Ovary (tissue), 7 donors: ENCODE measurements at regions not wholly inside any gene's neighbourhood (a gene's known extent, or its start where the extent isn't known, plus 50 kb on each side); places are given as distances from the start of the nearest gene placed in this dataset.

Experiments
- DNase-seq, 5 donors: peaks; one replicate each; pipeline ENCODE4 v3.0.0-alpha.2; 2019 to 2020
- H3K27ac ChIP-seq, 2 donors: fragments of 200-600 bp; one replicate each; pipeline versions ENCODE4 v1.5.1 to v1.8.0; 2019 to 2022
- H3K27me3 ChIP-seq: fragments of 200-600 bp; one replicate; pipeline ENCODE4 v1.8.0; 2022
- H3K36me3 ChIP-seq: fragments of 200-600 bp; sonication (generic); one replicate; pipeline ENCODE4 v1.5.1; 2019
- H3K4me1 ChIP-seq: one replicate; pipeline ENCODE4 v1.8.1; 2013; ENCODE audit warnings: mild to moderate bottlenecking, moderate library complexity; ENCODE audit not compliant: insufficient read depth
- H3K4me3 ChIP-seq: fragments of 200-600 bp; sonication (generic); one replicate; pipeline ENCODE4 v1.5.1; 2017
- H3K9me3 ChIP-seq, 2 donors: fragments of 200-600 bp in 1 of 2; sonication (generic) in 1 of 2; one replicate each; pipeline versions ENCODE4 v1.5.1 to v1.8.1; 2013 to 2019; ENCODE audit warnings: mild to moderate bottlenecking in 1 of 2, moderate library complexity in 1 of 2
- CTCF ChIP-seq, 3 donors: fragments of 450-650 bp in 2 of 3; fragments of 200-600 bp in 1 of 3; IDR thresholded peaks; one replicate each; pipeline versions ENCODE4 v1.5.1 to v1.8.0; 2016 to 2022; ENCODE audit warnings: antibody characterized with exemption in 3 of 3, mild to moderate bottlenecking in 1 of 3
- EP300 ChIP-seq: sonication (generic); formaldehyde crosslinking; IDR thresholded peaks from one replicate; pipeline ENCODE4 v1.6.1; 2017; ENCODE audit warnings: antibody characterized with exemption
- POLR2A ChIP-seq: fragments of 450-650 bp; IDR thresholded peaks from one replicate; pipeline ENCODE4 v1.6.1; 2017; ENCODE audit warnings: antibody characterized with exemption, mild to moderate bottlenecking, moderate library complexity
- WGBS, 3 donors: extraction: QIAGEN DNeasy Blood & Tissue Kit in 1 of 3; methylation state at CpG; one replicate each; pipeline versions ENCODE4 v1.1.5 to v1.1.7; 2013 to 2017; 5-methylcytosine and 5-hydroxymethylcytosine counted together
- intact Hi-C, 4 donors: fragments of 100-400 bp; cut with DNase I; formaldehyde crosslinking; loops; one replicate each; pipeline versions ENCODE4 v1.11.0 to v1.15.1; 2022 to 2023
- donor health status: DM: no; HTN: no; CAD: no; lungs with moderate emphysema.
- donor health status: DM: no; HTN: no; CAD: no.
- donor health status: Bipolar disorder and iron deficiency.
- donor health status: DM: no; HTN: no; CAD: no.
- donor health status: DM: yes; HTN: yes; CAD: no.

- Histone ChIP-seq H3K4me1 (no peaks in the 10 kb centered on the region), H3K36me3 (no peaks in the 10 kb centered on the region), H3K27me3 (no peaks in the 10 kb centered on the region), H3K27ac (no peak overlapping the region), H3K4me3 (no peak overlapping the region), H3K9me3 (peaks cover 0 to 4% of the 10 kb centered on the region in 2 donors)
- WGBS, 3 donors, result 85 to 91% (median 85%) methylated on average over 3 of the region's 3 CpGs
- intact Hi-C loops, result no loop called here
- DNase-seq, result no peak
- TF ChIP-seq CTCF (IDR thresholded peaks at IDR 0.05) (no peak), POLR2A (no peak), EP300 (no peak)
These were observed 192.6 kb downstream of the HIPK3 start for GRCh38 chr11:33449798-33450197.

GRCh38 chr11:33448461-33449130 lies 191.4 kb downstream of the HIPK3 start:
- TF ChIP-seq POLR2A (no peak), EP300 (no peak), CTCF (IDR thresholded peaks at IDR 0.05) (no peak)
- no peak overlapping the region for H3K4me3 ChIP-seq
- no peaks in the 10 kb centered on the region for H3K27me3 ChIP-seq
- no peaks in the 10 kb centered on the region for H3K36me3 ChIP-seq
- no peak for DNase-seq
- peaks cover 0 to 4% of the 10 kb centered on the region in 2 donors for H3K9me3 ChIP-seq
- intact Hi-C loops, result no loop called here
- H3K4me1 ChIP-seq, result no peaks in the 10 kb centered on the region
- no peak overlapping the region for H3K27ac ChIP-seq
- 52 to 65% (median 65%) methylated on average over 5 of the region's 5 CpGs for WGBS, 3 donors

- 45 to 74% (median 58%) methylated on average over 1 of the region's 1 CpG for WGBS, 3 donors
- no peaks in the 10 kb centered on the region for H3K4me1 ChIP-seq
- H3K27me3 ChIP-seq, result no peaks in the 10 kb centered on the region
- no peak overlapping the region for H3K4me3 ChIP-seq
- H3K27ac ChIP-seq, result no peak overlapping the region
- peaks cover 0 to 4% of the 10 kb centered on the region in 2 donors for H3K9me3 ChIP-seq
- intact Hi-C loops, result no loop called here
- no peaks in the 10 kb centered on the region for H3K36me3 ChIP-seq
- no peak for DNase-seq
- no peak for TF ChIP-seq EP300
- no peak for TF ChIP-seq POLR2A
- no peak for TF ChIP-seq CTCF (IDR thresholded peaks at IDR 0.05)
These were observed 188.6 kb downstream of the HIPK3 start for GRCh38 chr11:33445761-33446161.

- intact Hi-C loops, result no loop called here
- no peaks in the 10 kb centered on the region for H3K36me3 ChIP-seq
- WGBS, 3 donors, result 59 to 69% (median 63%) methylated on average over 4 of the region's 4 CpGs
- H3K4me1 ChIP-seq, result no peaks in the 10 kb centered on the region
- TF ChIP-seq POLR2A (no peak), EP300 (no peak), CTCF (IDR thresholded peaks at IDR 0.05) (no peak)
- H3K4me3 ChIP-seq, result no peak overlapping the region
- H3K27ac ChIP-seq, result no peak overlapping the region
- H3K9me3 ChIP-seq, result no peaks in the 10 kb centered on the region
- no peaks in the 10 kb centered on the region for H3K27me3 ChIP-seq
- DNase-seq, result no peak
These were observed 187.8 kb downstream of the HIPK3 start for GRCh38 chr11:33444835-33445594.
